ENCODE measurements at regions not wholly inside any gene's neighbourhood (a gene's known extent, or its start where the extent isn't known, plus 50 kb on each side); places are given as distances from the start of the nearest gene placed in this dataset.

GRCh38 chr4:58723954-58724353, 1613.8 kb upstream of the IGFBP7 start:
- H3K9me3 ChIP-seq: no peaks in the 10 kb centered on the region
- no peak overlapping the region for H3K27ac ChIP-seq
- DNase-seq: no peak
- no peak for TF ChIP-seq POLR2AphosphoS5 (IDR thresholded peaks at IDR 0.05)
- TF ChIP-seq, protein P1, sequence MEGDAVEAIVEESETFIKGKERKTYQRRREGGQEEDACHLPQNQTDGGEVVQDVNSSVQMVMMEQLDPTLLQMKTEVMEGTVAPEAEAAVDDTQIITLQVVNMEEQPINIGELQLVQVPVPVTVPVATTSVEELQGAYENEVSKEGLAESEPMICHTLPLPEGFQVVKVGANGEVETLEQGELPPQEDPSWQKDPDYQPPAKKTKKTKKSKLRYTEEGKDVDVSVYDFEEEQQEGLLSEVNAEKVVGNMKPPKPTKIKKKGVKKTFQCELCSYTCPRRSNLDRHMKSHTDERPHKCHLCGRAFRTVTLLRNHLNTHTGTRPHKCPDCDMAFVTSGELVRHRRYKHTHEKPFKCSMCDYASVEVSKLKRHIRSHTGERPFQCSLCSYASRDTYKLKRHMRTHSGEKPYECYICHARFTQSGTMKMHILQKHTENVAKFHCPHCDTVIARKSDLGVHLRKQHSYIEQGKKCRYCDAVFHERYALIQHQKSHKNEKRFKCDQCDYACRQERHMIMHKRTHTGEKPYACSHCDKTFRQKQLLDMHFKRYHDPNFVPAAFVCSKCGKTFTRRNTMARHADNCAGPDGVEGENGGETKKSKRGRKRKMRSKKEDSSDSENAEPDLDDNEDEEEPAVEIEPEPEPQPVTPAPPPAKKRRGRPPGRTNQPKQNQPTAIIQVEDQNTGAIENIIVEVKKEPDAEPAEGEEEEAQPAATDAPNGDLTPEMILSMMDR (IDR thresholded peaks at IDR 0.05): no peak
- TF ChIP-seq EP300 (IDR thresholded peaks at IDR 0.05; ENCODE audit: low read depth): no peak
- no peak for TF ChIP-seq POLR2A (IDR thresholded peaks at IDR 0.05)
- no peaks in the 10 kb centered on the region for H3K36me3 ChIP-seq
- intact Hi-C loops (cut with DNase I; ENCODE audit: low total_unique reads) (no loop called here), in situ Hi-C loops (cut with MboI; ENCODE audit: low pct_ligation_motif_present in 1 of 4, low pct_unique_long_range_greater_than_20kb in 1 of 4, low sequenced_read_pairs in 3 of 4) (no loop called here)
- H3K4me3 ChIP-seq: no peak overlapping the region
- no peaks in the 10 kb centered on the region for H3K27me3 ChIP-seq
- H3K4me1 ChIP-seq: no peaks in the 10 kb centered on the region
- 80% methylated on average over 15 of the region's 15 CpGs; no CpG with 5 or more reads in 1 of the 2 donors for whole genome bisulfite sequencing, 2 donors (ENCODE audit: low coverage in 1 of 2)

DNA sequence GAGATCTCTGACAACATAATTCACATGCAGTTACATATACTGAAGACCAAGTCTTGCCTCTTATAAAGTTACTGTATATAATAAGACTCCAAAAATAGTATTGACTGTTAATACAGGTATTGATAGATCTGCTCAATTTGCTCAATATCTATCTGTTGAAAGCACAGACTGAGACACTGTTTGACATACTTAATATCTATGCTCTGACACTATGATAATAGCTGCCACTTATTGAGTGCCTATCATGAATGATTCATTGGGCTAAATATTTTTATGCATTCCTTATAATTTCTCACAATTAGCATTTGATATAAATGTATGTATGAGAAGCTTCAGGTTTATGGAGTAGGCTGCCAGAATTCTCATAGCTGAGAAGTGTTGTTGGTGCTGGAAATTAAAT, 1600.9 kb upstream of the IGFBP7 start:
- no peak for DNase-seq
- Histone ChIP-seq H3K27me3 (no peaks in the 10 kb centered on the region), H3K36me3 (no peaks in the 10 kb centered on the region), H3K9me3 (no peaks in the 10 kb centered on the region), H3K27ac (no peak overlapping the region), H3K4me1 (no peaks in the 10 kb centered on the region), H3K4me3 (no peak overlapping the region)
- in situ Hi-C loops (cut with MboI; ENCODE audit: low pct_ligation_motif_present in 1 of 4, low pct_unique_long_range_greater_than_20kb in 1 of 4, low sequenced_read_pairs in 3 of 4): no loop called here
- no peak for TF ChIP-seq POLR2AphosphoS5 (IDR thresholded peaks at IDR 0.05)
- TF ChIP-seq, protein P1 (IDR thresholded peaks at IDR 0.05): no peak
- no peak for TF ChIP-seq EP300 (IDR thresholded peaks at IDR 0.05; ENCODE audit: low read depth)
- no peak for TF ChIP-seq POLR2A (IDR thresholded peaks at IDR 0.05)
- intact Hi-C loops (cut with DNase I; ENCODE audit: low total_unique reads): no loop called here

- in situ Hi-C loops (cut with MboI; ENCODE audit: low pct_ligation_motif_present in 1 of 4, low pct_unique_long_range_greater_than_20kb in 1 of 4, low sequenced_read_pairs in 3 of 4) (no loop called here), intact Hi-C loops (cut with DNase I; ENCODE audit: low total_unique reads) (no loop called here)
- TF ChIP-seq, protein P1 (IDR thresholded peaks at IDR 0.05): no peak
- TF ChIP-seq EP300 (IDR thresholded peaks at IDR 0.05; ENCODE audit: low read depth): no peak
- TF ChIP-seq POLR2AphosphoS5 (IDR thresholded peaks at IDR 0.05): no peak
- TF ChIP-seq POLR2A (IDR thresholded peaks at IDR 0.05): no peak
- Histone ChIP-seq H3K27ac (no peak overlapping the region), H3K4me1 (peaks cover 0 to 9% (median 0%) of the 10 kb centered on the region in 4 donors), H3K4me3 (no peak overlapping the region), H3K9me3 (no peaks in the 10 kb centered on the region), H3K36me3 (no peaks in the 10 kb centered on the region), H3K27me3 (no peaks in the 10 kb centered on the region)
- DNase-seq: no peak
- WGBS, 2 donors (ENCODE audit: low coverage in 1 of 2): 30 to 41% methylated on average over 1 of the region's 1 CpG
Measured at GRCh38 chr4:58688568-58688967, 1578.4 kb upstream of the IGFBP7 start.

- H3K27me3 ChIP-seq: no peaks in the 10 kb centered on the region
- H3K9me3 ChIP-seq: no peaks in the 10 kb centered on the region
- H3K27ac ChIP-seq: no peak overlapping the region
- H3K4me1 ChIP-seq: no peaks in the 10 kb centered on the region
- DNase-seq: no peak
- in situ Hi-C loops (cut with MboI; ENCODE audit: low pct_ligation_motif_present in 1 of 4, low pct_unique_long_range_greater_than_20kb in 1 of 4, low sequenced_read_pairs in 3 of 4) (no loop called here), intact Hi-C loops (cut with DNase I; ENCODE audit: low total_unique reads) (no loop called here)
- TF ChIP-seq, protein P1 (IDR thresholded peaks at IDR 0.05): no peak
- no peak for TF ChIP-seq POLR2AphosphoS5 (IDR thresholded peaks at IDR 0.05)
- 62 to 83% methylated on average over 1 of the region's 1 CpG for WGBS, 2 donors (ENCODE audit: low coverage in 1 of 2)
- no peak overlapping the region for H3K4me3 ChIP-seq
- no peaks in the 10 kb centered on the region for H3K36me3 ChIP-seq
Measured at GRCh38 chr4:58679886-58680285, 1569.7 kb upstream of the IGFBP7 start.

Data from transverse colon (tissue), 4 donors.